GM18909 (cell line): ENCODE measurements at regions not wholly inside any gene's neighbourhood (a gene's known extent, or its start where the extent isn't known, plus 50 kb on each side); places are given as distances from the start of the nearest gene placed in this dataset.
A peak's percentile ranks its signal among the peaks of the same experiment; 100 is the strongest.

Source experiments
- ATAC-seq: cut with Tn5 transposase; IDR thresholded peaks from one replicate; pipeline ENCODE4 v1.9.1; 2021; ENCODE audit warnings: mild to moderate bottlenecking; ENCODE audit not compliant: unreplicated experiment, poor library complexity

DNA sequence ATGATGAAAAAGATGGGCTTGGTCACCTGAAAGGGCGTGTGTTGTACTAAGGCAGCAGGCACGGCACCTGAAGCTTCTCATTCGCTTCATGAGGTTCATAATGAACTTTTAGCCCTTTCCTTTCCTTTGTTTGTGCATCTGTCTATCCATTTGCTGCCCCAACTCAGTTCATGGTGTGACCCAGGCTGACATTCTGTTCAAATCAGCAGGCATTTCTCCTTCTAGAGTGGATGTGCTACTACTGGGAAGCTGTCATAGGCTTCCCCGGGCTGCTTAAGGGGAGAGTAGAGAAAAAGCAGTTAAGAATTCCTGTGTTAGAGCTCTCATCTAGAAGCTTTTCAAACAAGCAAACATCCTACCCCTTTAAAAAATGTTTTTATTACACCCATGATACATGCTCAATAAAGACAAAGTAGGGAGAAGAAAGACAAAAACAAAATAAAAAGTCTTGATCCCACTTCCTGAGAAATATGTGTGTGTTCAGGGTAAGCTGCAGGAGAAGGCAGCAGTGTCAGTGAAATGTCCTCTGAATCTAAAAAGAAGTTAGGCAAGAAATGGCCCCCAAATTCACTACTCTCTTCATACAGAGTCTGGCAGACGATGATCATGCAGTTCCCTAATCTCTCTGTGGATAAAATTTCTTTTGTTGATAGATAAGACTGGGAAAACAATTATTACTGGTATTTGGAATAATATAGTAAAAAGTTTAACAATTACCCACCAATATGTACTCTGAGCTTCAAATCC lies 136.9 kb upstream of the PFN2 start:
- no peak for ATAC-seq

- no peak for ATAC-seq
Measured at GRCh38 chr3:150106740-150107428, 136.2 kb upstream of the PFN2 start.

GRCh38 chr3:150105886-150106612 lies 135.4 kb upstream of the PFN2 start:
- ATAC-seq: no peak

- ATAC-seq: no peak
Measured at GRCh38 chr3:150105025-150105424, 134.3 kb upstream of the PFN2 start.

GRCh38 chr3:150104564-150104963 lies 133.9 kb upstream of the PFN2 start:
- ATAC-seq: no peak

GRCh38 chr3:150101016-150101415 lies 130.3 kb upstream of the PFN2 start:
- no peak for ATAC-seq

DNA sequence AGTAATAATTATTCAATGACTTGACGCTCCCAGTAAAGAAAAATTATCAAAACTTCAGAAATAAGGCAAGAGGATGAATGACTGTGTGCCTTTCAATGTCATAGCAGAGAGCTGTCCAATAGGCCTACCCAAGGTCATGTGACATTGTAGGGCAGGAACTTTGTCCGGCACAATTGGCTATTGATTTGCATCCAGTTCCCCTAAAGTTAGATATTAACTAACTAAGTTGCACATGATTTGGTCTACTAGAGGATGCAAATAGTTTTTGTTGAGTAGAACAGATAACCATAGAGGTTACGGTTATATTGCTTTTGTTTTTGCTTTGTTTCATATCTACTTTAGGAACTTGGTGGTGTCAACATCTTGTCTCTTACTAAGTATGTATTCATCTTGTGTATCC lies 127.9 kb upstream of the PFN2 start:
- peak; percentile 57 for ATAC-seq

- ATAC-seq: no peak
Measured at GRCh38 chr3:150097588-150097890, 126.8 kb upstream of the PFN2 start.

- no peak for ATAC-seq
Measured at GRCh38 chr3:150096700-150097587, 126.2 kb upstream of the PFN2 start.

- ATAC-seq: no peak
Measured at GRCh38 chr3:150094150-150094933, 123.6 kb upstream of the PFN2 start.

GRCh38 chr3:150091626-150092025 lies 120.9 kb upstream of the PFN2 start:
- no peak for ATAC-seq

DNA sequence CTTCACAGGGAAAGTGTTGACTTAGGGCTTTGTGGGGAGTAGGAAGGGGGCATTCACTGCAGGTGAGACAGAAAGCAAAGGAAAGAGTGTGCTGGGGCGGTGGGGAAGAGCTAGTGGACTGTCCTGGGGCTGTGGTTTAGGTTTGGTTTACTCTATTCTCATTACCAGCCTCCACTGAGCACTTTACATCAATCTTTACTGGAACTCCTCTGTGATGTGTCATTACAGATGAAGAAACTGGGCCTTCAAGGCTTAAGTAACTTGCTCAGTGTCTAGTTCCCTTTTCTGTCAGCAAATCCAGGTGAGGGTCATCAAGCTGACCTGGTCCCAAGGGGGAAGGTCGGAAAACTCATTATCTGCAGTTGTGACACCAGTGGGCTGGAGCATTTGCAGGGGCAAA lies 120.2 kb upstream of the PFN2 start:
- no peak for ATAC-seq

DNA sequence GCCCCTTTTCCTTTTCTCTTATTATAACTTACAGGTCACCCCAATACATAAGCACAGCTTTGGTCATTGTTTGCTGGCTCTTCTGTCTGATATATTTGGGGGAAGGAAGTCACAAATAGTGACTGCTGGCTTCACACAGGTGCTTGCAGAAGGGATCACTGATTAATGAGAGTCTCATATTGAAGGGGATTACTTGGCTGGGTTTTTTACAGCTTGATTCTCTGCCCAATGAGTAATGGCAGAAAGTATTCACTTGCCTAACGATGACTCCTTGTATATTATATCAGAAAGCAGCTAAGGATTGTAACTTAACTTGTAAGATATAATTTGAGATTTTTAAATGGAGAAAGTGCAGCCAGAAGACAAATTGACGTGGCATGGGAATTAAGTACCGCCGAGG lies 119.3 kb upstream of the PFN2 start:
- ATAC-seq: no peak

- no peak for ATAC-seq
Measured at GRCh38 chr3:150084128-150084527, 113.4 kb upstream of the PFN2 start.

- no peak for ATAC-seq
Measured at GRCh38 chr3:150083655-150084042, 113.0 kb upstream of the PFN2 start.

- no peak for ATAC-seq
Measured at GRCh38 chr3:150082898-150083654, 112.4 kb upstream of the PFN2 start.

GRCh38 chr3:150081084-150081483 lies 110.4 kb upstream of the PFN2 start:
- no peak for ATAC-seq

GRCh38 chr3:150080058-150080730 lies 109.5 kb upstream of the PFN2 start:
- ATAC-seq: no peak
